ENCODE measurements at regions not wholly inside any gene's neighbourhood (a gene's known extent, or its start where the extent isn't known, plus 50 kb on each side); places are given as distances from the start of the nearest gene placed in this dataset.

DNA sequence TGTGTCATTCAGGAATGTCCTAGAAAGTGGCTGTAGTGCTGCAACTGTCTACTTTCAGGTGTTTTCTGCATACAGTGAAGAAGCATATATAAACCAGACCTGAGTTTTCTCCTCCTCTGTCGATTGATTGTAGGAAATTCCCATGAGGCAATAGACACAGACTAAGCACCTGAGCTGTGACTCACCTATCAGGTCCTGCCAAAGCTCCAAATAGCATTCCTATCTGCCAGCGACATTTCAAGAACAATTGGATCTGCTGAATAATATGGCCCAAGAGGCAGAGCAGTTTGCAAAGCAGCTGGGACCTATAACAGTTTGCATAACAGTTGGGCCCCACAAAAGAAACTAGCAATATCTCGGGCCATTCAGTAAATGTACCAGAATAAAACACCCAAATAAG lies 360.4 kb downstream of the HAO1 start:
- Mint-ChIP-seq H3K27me3 (ENCODE audit: low read depth) (no peaks in the 10 kb centered on the region), H3K27ac (no peak overlapping the region), H3K4me3 (no peak overlapping the region), H3K36me3 (ENCODE audit: low read depth) (no peaks in the 10 kb centered on the region), H3K4me1 (ENCODE audit: low read depth) (no peaks in the 10 kb centered on the region), H3K9me3 (peaks cover 3% of the 10 kb centered on the region)
- intact Hi-C loops (cut with micrococcal nuclease): no loop called here
- CTCF ChIA-PET: no interaction called here
- no peak for DNase-seq

GRCh38 chr20:7585126-7585679 lies 355.1 kb downstream of the HAO1 start:
- CTCF ChIA-PET: no interaction called here
- H3K4me3 Mint-ChIP-seq: no peak overlapping the region
- no peaks in the 10 kb centered on the region for H3K36me3 Mint-ChIP-seq (ENCODE audit: low read depth)
- intact Hi-C loops (cut with micrococcal nuclease): no loop called here
- H3K27me3 Mint-ChIP-seq (ENCODE audit: low read depth): no peaks in the 10 kb centered on the region
- peaks cover 2% of the 10 kb centered on the region for H3K9me3 Mint-ChIP-seq
- DNase-seq: no peak
- no peak overlapping the region for H3K27ac Mint-ChIP-seq
- no peaks in the 10 kb centered on the region for H3K4me1 Mint-ChIP-seq (ENCODE audit: low read depth)

- Mint-ChIP-seq H3K9me3 (peaks cover 2% of the 10 kb centered on the region), H3K4me3 (no peak overlapping the region), H3K27me3 (ENCODE audit: low read depth) (no peaks in the 10 kb centered on the region), H3K36me3 (ENCODE audit: low read depth) (no peaks in the 10 kb centered on the region), H3K27ac (no peak overlapping the region), H3K4me1 (ENCODE audit: low read depth) (no peaks in the 10 kb centered on the region)
- DNase-seq: no peak
- CTCF ChIA-PET: no interaction called here
- intact Hi-C loops (cut with micrococcal nuclease): no loop called here
Observed at GRCh38 chr20:7586481-7586880, 353.8 kb downstream of the HAO1 start.

- no peaks in the 10 kb centered on the region for H3K4me1 Mint-ChIP-seq (ENCODE audit: low read depth)
- intact Hi-C loops (cut with micrococcal nuclease): no loop called here
- DNase-seq: no peak
- H3K27me3 Mint-ChIP-seq (ENCODE audit: low read depth): no peaks in the 10 kb centered on the region
- CTCF ChIA-PET: no interaction called here
- H3K27ac Mint-ChIP-seq: no peak overlapping the region
- peaks cover 7% of the 10 kb centered on the region for H3K9me3 Mint-ChIP-seq
- no peaks in the 10 kb centered on the region for H3K36me3 Mint-ChIP-seq (ENCODE audit: low read depth)
- no peak overlapping the region for H3K4me3 Mint-ChIP-seq
Observed at GRCh38 chr20:7589164-7589563, 351.1 kb downstream of the HAO1 start.

DNA sequence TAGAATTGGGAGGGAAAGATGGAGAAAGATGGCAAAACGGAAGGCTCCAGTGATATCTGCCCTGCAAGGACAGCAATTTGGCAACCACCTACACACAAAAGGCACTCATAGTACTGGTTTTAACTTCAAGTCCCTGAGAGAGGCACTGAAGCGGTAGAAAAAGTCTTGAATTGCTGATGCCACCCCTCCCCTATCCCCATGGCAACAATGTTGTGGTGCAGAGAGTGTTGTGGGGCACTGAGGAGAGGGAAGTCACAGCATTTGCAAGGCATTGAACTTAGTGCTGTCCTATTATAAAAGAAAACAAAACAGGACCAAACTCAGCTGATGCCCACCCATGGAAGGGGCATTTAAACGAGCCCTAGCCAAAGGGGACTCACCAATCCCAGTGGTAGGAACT lies 343.7 kb downstream of the HAO1 start:
- intact Hi-C loops (cut with micrococcal nuclease): no loop called here
- Mint-ChIP-seq H3K4me1 (ENCODE audit: low read depth) (no peaks in the 10 kb centered on the region), H3K4me3 (no peak overlapping the region), H3K27me3 (ENCODE audit: low read depth) (no peaks in the 10 kb centered on the region), H3K36me3 (ENCODE audit: low read depth) (no peaks in the 10 kb centered on the region), H3K9me3 (peaks cover 8% of the 10 kb centered on the region), H3K27ac (no peak overlapping the region)
- DNase-seq: no peak
- CTCF ChIA-PET: no interaction called here

DNA sequence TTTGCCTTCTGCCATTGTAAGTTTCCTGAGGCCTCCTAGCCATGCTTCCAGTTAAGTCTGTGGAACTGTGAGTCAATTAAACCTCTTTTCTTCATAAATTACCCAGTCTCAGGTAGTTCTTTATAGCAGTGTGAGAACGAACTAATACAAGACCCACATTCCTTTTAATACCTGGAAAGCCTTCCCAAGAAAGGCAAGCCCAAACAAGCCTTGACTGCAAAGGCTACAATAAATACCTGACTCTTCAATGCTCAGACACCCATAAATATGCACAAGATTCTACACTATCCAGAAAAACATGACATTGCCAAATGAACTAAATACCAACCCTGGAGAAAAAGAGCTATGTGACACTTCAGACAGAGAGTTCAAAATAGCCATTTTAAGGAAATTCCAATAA lies 338.8 kb downstream of the HAO1 start:
- Mint-ChIP-seq H3K27me3 (ENCODE audit: low read depth) (no peaks in the 10 kb centered on the region), H3K4me3 (no peak overlapping the region), H3K9me3 (peaks cover 13% of the 10 kb centered on the region), H3K4me1 (ENCODE audit: low read depth) (no peaks in the 10 kb centered on the region), H3K36me3 (ENCODE audit: low read depth) (no peaks in the 10 kb centered on the region), H3K27ac (no peak overlapping the region)
- intact Hi-C loops (cut with micrococcal nuclease): no loop called here
- CTCF ChIA-PET: no interaction called here
- DNase-seq: no peak

- H3K36me3 Mint-ChIP-seq (ENCODE audit: low read depth): no peaks in the 10 kb centered on the region
- no peaks in the 10 kb centered on the region for H3K27me3 Mint-ChIP-seq (ENCODE audit: low read depth)
- CTCF ChIA-PET: no interaction called here
- DNase-seq: no peak
- no peaks in the 10 kb centered on the region for H3K4me1 Mint-ChIP-seq (ENCODE audit: low read depth)
- no peak overlapping the region for H3K4me3 Mint-ChIP-seq
- H3K9me3 Mint-ChIP-seq: peaks cover 13% of the 10 kb centered on the region
- no peak overlapping the region for H3K27ac Mint-ChIP-seq
- intact Hi-C loops (cut with micrococcal nuclease): no loop called here
Observed at GRCh38 chr20:7606941-7607340, 333.3 kb downstream of the HAO1 start.

DNA sequence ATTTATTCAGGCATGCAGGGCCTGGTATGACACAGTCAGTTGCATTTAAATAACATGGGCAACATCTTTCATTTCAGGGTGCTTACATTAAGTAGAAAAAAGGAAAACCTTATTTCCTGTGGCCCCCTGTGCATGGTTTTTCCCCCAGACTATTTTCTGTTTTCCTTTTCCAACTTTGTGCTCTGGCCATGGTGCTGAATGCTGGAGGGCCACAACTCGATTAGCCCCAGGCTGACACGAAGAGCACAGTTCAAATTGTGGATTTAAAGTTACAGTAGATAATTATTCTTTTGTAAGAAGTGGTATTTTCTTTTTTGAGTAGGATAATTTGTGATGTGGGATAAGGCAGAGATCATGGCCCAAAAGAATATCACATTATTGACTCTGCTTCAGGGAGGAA lies 332.0 kb downstream of the HAO1 start:
- no peak for DNase-seq
- no peaks in the 10 kb centered on the region for H3K4me1 Mint-ChIP-seq (ENCODE audit: low read depth)
- peaks cover 13% of the 10 kb centered on the region for H3K9me3 Mint-ChIP-seq
- H3K36me3 Mint-ChIP-seq (ENCODE audit: low read depth): no peaks in the 10 kb centered on the region
- H3K27ac Mint-ChIP-seq: no peak overlapping the region
- H3K4me3 Mint-ChIP-seq: no peak overlapping the region
- intact Hi-C loops (cut with micrococcal nuclease): no loop called here
- CTCF ChIA-PET: no interaction called here
- H3K27me3 Mint-ChIP-seq (ENCODE audit: low read depth): no peaks in the 10 kb centered on the region

DNA sequence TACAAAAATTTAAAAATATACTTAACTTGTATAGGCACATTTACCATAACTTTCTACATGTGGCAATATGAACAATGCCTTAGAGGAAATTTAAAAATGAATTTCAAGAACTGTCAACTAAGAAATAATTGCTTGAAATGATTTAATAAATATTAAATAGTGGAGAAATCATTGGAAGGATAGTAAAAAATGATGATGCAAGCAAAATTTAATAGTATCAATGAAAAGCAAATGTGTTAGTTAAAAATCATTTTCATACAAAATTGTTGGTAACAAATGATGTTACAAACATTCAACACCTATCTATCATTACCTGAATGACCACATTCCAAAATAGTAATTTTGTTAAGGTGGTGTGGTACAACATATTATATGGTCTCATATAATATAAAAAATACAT lies 331.0 kb downstream of the HAO1 start:
- no peak for DNase-seq
- H3K9me3 Mint-ChIP-seq: peaks cover 13% of the 10 kb centered on the region
- no peaks in the 10 kb centered on the region for H3K27me3 Mint-ChIP-seq (ENCODE audit: low read depth)
- H3K36me3 Mint-ChIP-seq (ENCODE audit: low read depth): no peaks in the 10 kb centered on the region
- CTCF ChIA-PET: no interaction called here
- intact Hi-C loops (cut with micrococcal nuclease): no loop called here
- H3K27ac Mint-ChIP-seq: no peak overlapping the region
- H3K4me3 Mint-ChIP-seq: no peak overlapping the region
- no peaks in the 10 kb centered on the region for H3K4me1 Mint-ChIP-seq (ENCODE audit: low read depth)

DNA sequence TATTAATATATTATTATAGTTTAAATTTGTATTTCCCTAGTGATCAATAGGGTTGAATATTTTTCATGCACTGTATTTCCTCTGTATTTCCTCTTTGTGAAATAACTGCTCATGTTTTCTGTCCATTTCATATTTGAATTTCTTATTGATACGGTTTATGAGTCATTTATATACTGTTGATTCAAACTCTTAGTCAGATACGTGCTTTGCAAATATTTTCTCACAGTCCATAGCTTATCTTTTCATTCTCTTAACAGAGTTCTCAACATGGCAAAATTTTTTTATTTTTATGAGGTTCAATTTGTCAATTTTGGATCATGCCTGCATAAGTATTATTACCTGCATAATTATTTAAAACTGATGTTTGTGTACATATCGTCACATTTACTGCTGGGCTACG lies 329.6 kb downstream of the HAO1 start:
- intact Hi-C loops (cut with micrococcal nuclease): no loop called here
- no peak overlapping the region for H3K27ac Mint-ChIP-seq
- H3K4me1 Mint-ChIP-seq (ENCODE audit: low read depth): no peaks in the 10 kb centered on the region
- H3K4me3 Mint-ChIP-seq: no peak overlapping the region
- no peaks in the 10 kb centered on the region for H3K27me3 Mint-ChIP-seq (ENCODE audit: low read depth)
- H3K36me3 Mint-ChIP-seq (ENCODE audit: low read depth): no peaks in the 10 kb centered on the region
- H3K9me3 Mint-ChIP-seq: peaks cover 8% of the 10 kb centered on the region
- CTCF ChIA-PET: no interaction called here
- no peak for DNase-seq

DNA sequence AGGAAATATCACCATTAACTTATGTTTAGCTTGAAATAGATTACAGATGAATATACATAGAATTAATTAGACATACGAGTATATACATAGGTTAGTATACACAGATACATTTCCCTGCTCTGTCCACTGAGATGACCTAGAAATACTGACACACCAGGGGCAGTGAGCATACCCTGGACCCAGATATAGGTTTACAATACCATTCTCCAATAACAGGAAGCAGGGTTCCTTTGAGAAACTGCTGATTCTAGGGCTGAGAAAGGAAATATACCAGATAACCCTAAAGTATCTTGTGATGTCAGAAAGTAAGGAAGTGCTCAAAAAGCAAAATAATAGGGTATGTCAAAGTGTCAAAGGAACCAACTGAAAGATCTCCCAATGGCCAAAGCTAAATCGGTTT lies 322.5 kb downstream of the HAO1 start:
- Mint-ChIP-seq H3K36me3 (ENCODE audit: low read depth) (no peaks in the 10 kb centered on the region), H3K4me1 (ENCODE audit: low read depth) (no peaks in the 10 kb centered on the region), H3K27me3 (ENCODE audit: low read depth) (no peaks in the 10 kb centered on the region), H3K27ac (no peak overlapping the region), H3K4me3 (no peak overlapping the region), H3K9me3 (peaks cover 7% of the 10 kb centered on the region)
- no peak for DNase-seq
- CTCF ChIA-PET: no interaction called here
- intact Hi-C loops (cut with micrococcal nuclease): no loop called here

DNA sequence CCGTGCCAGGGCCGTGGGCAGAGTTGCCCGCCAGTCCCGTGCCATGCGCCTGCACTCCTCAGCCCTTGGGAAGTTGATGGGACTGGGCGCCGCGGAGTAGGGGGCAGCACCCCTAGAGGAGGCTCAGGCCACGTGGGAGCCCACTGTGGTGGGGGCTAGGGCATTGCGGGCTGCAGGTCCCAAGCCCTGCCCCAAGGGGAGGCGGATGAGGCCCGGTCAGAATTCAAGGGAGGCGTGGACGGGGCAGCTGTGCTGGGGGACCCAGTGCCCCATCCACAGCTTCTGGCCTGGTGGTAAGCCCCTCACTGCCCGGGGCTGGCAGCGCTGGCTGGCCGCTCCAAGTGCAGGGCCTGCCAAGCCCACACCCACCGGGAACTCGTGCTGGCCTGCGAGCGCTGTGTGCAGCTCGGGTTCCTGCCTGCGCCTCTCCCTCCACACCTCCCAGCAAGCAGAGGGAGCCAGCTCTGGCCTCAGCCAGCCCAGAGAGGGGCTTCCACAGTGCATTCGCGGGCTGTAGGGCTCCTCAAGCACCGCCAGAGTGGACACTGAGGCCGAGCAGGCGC lies 317.8 kb downstream of the HAO1 start:
- H3K27me3 Mint-ChIP-seq (ENCODE audit: low read depth): no peaks in the 10 kb centered on the region

GRCh38 chr20:7624886-7625285 lies 315.4 kb downstream of the HAO1 start:
- no peak for DNase-seq
- no peaks in the 10 kb centered on the region for H3K4me1 Mint-ChIP-seq (ENCODE audit: low read depth)
- H3K4me3 Mint-ChIP-seq: no peak overlapping the region
- CTCF ChIA-PET: no interaction called here
- H3K9me3 Mint-ChIP-seq: peaks cover 7% of the 10 kb centered on the region
- intact Hi-C loops (cut with micrococcal nuclease): no loop called here
- no peak overlapping the region for H3K27ac Mint-ChIP-seq
- H3K36me3 Mint-ChIP-seq (ENCODE audit: low read depth): no peaks in the 10 kb centered on the region
- H3K27me3 Mint-ChIP-seq (ENCODE audit: low read depth): no peaks in the 10 kb centered on the region

More for the DNA sequence above, 317.8 kb downstream of the HAO1 start:
- H3K4me1 Mint-ChIP-seq (ENCODE audit: low read depth): no peaks in the 10 kb centered on the region
- no peak overlapping the region for H3K4me3 Mint-ChIP-seq
- CTCF ChIA-PET: no interaction called here
- intact Hi-C loops (cut with micrococcal nuclease): no loop called here
- no peak for DNase-seq
- H3K27ac Mint-ChIP-seq: no peak overlapping the region
- H3K36me3 Mint-ChIP-seq (ENCODE audit: low read depth): no peaks in the 10 kb centered on the region
- peaks cover 7% of the 10 kb centered on the region for H3K9me3 Mint-ChIP-seq
